ENCODE measurements at regions not wholly inside any gene's neighbourhood (a gene's known extent, or its start where the extent isn't known, plus 50 kb on each side); places are given as distances from the start of the nearest gene placed in this dataset.

GRCh38 chr13:22740264-22740663, 440.5 kb upstream of the SGCG start:
- TF ChIP-seq, protein P1, sequence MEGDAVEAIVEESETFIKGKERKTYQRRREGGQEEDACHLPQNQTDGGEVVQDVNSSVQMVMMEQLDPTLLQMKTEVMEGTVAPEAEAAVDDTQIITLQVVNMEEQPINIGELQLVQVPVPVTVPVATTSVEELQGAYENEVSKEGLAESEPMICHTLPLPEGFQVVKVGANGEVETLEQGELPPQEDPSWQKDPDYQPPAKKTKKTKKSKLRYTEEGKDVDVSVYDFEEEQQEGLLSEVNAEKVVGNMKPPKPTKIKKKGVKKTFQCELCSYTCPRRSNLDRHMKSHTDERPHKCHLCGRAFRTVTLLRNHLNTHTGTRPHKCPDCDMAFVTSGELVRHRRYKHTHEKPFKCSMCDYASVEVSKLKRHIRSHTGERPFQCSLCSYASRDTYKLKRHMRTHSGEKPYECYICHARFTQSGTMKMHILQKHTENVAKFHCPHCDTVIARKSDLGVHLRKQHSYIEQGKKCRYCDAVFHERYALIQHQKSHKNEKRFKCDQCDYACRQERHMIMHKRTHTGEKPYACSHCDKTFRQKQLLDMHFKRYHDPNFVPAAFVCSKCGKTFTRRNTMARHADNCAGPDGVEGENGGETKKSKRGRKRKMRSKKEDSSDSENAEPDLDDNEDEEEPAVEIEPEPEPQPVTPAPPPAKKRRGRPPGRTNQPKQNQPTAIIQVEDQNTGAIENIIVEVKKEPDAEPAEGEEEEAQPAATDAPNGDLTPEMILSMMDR (IDR thresholded peaks at IDR 0.05; ENCODE audit: extremely low read depth, insufficient read depth, missing control alignments), result no peak
- DNase-seq (ENCODE audit: low spot score), result no peak
- in situ Hi-C loops (cut with MboI; ENCODE audit: low pct_unique_long_range_greater_than_20kb, low sequenced_read_pairs, unreplicated experiment), result no loop called here

DNA sequence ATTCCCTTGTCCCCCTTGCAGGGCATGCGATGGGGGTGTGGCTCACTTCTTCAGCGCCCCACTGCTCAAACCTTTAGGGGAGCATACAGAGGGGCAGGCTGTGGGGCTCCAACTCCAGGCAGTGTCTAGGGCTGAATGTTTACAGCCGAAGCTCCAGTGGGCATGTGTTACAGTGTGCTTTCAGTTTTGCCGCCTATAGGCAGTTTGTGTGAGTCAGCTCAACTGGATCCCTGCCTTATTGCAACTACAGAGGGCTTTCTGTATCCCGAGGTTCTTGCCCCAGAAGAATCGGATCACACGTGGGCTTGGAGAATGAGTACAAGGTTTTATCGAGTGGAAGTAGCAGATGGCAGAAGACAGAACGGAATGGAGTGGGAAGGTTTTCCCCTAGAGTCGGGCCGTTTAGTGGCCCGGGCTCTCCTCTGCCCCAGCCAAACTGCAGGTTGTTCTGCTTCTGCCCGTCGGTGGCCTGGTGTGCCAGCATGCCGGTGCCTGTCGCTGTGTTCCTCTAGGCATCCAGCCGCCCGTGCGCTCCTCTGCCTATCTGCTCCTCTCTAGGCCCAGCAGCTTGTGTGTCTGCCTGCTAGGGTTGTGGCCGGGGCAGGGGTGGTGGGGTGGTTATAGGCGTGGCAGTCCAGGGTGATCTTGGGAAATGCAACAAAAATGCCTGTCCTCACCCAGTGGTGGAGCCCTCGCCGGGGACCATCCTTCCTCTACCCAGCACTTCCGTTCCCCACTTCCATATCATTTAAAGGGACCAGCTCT, 435.9 kb upstream of the SGCG start:
- no peak for DNase-seq (ENCODE audit: low spot score)
- TF ChIP-seq, protein P1 (IDR thresholded peaks at IDR 0.05; ENCODE audit: extremely low read depth, insufficient read depth, missing control alignments), result no peak
- in situ Hi-C loops (cut with MboI; ENCODE audit: low pct_unique_long_range_greater_than_20kb, low sequenced_read_pairs, unreplicated experiment), result no loop called here

DNA sequence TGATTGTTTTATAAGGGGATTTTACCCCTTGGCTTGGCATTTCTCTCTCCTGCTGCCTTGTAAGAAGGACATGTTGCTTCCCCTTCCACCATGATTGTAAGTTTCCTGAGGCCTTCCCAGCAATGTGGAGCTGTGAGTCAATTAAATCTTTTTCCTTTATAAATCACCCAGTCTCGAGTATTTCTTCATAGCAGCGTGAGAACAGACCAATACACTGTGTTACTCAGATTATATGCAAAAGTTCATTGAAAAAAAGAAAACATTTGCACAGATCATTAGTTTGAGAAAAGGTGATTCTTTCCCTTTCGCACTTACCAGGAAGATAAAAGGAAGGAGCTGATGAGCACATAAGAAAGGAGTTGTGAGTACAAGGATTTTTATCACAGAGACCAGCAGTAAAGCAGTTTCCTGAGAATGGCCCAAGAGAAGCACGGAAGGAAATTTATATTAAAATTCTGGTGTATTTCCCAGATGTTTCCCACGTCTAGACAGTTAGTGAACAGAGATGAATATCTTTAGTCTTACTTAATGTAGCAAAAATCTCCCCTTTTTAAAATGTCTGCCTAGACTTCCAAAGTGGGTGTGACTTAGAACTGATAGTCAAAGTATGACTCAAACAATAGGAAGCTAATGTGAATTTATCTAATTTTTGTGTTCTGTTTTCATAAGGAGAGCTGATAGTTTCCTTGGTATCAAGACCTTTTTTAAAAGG, 431.8 kb upstream of the SGCG start:
- TF ChIP-seq, protein P1 (IDR thresholded peaks at IDR 0.05; ENCODE audit: extremely low read depth, insufficient read depth, missing control alignments), result no peak
- in situ Hi-C loops (cut with MboI; ENCODE audit: low pct_unique_long_range_greater_than_20kb, low sequenced_read_pairs, unreplicated experiment), result no loop called here
- DNase-seq (ENCODE audit: low spot score), result no peak

GRCh38 chr13:22749626-22750025, 431.2 kb upstream of the SGCG start:
- in situ Hi-C loops (cut with MboI; ENCODE audit: low pct_unique_long_range_greater_than_20kb, low sequenced_read_pairs, unreplicated experiment), result no loop called here
- TF ChIP-seq, protein P1 (IDR thresholded peaks at IDR 0.05; ENCODE audit: extremely low read depth, insufficient read depth, missing control alignments), result no peak
- DNase-seq (ENCODE audit: low spot score), result no peak

DNA sequence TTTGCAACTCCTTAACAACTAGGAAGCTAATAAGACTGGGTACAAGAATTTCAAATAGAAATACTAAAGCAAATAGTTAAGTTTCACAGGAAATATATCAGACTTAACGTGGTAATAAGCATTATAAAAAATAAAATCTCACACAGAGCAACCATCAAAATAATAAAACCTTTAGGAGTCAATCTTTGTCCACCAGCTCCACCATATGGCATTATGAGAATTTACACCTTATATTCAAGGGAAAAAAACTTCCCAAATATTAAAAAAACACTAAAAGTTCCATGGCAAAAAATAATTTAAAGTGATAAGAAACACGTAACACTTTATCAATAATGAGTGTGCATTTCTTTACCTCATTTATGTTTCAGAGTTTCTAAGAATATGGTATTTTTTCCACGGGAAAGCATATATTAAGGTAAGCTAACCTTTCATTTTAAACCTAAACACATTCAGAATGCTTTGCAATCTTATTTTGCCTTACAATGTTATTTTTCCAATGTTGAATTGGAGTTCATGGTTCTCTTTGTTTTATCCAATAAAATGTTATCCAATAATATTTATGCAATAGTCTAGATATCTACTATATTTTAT, 423.2 kb upstream of the SGCG start:
- DNase-seq (ENCODE audit: low spot score), result no peak
- TF ChIP-seq, protein P1 (IDR thresholded peaks at IDR 0.05; ENCODE audit: extremely low read depth, insufficient read depth, missing control alignments), result no peak
- in situ Hi-C loops (cut with MboI; ENCODE audit: low pct_unique_long_range_greater_than_20kb, low sequenced_read_pairs, unreplicated experiment), result no loop called here

- DNase-seq (ENCODE audit: low spot score), result no peak
- TF ChIP-seq, protein P1 (IDR thresholded peaks at IDR 0.05; ENCODE audit: extremely low read depth, insufficient read depth, missing control alignments), result no peak
- in situ Hi-C loops (cut with MboI; ENCODE audit: low pct_unique_long_range_greater_than_20kb, low sequenced_read_pairs, unreplicated experiment), result no loop called here
Measured at GRCh38 chr13:22758245-22758644, 422.5 kb upstream of the SGCG start.

Measured in GM13977 (cell line).